Left lung (tissue), 4 donors: ENCODE measurements at regions not wholly inside any gene's neighbourhood (a gene's known extent, or its start where the extent isn't known, plus 50 kb on each side); places are given as distances from the start of the nearest gene placed in this dataset.

Source experiments
- ATAC-seq: fragments of 200-7000 bp; cut with Tn5 transposase; one replicate; pipeline ENCODE4 v1.9.1; 2020; ENCODE audit warnings: moderate library complexity
- DNase-seq, 4 donors: peaks; one replicate each; pipeline ENCODE4 v3.0.0-alpha.2; 2013 to 2020
- H3K27ac ChIP-seq, 2 donors: fragments of 200-600 bp; sonication (generic) in 1 of 2; one replicate each; pipeline versions ENCODE4 v1.5.0 to v1.8.0; 2020 to 2021
- H3K27me3 ChIP-seq, 2 donors: fragments of 200-600 bp; sonication (generic) in 1 of 2; one replicate each; pipeline versions ENCODE4 v1.5.0 to v1.8.0; 2020 to 2021
- H3K36me3 ChIP-seq, 2 donors: fragments of 200-600 bp; sonication (generic) in 1 of 2; one replicate each; pipeline versions ENCODE4 v1.5.0 to v1.8.0; 2020 to 2021
- H3K4me1 ChIP-seq, 2 donors: fragments of 200-600 bp; one replicate each; pipeline ENCODE4 v1.8.0; 2021
- H3K4me3 ChIP-seq, 2 donors: fragments of 200-600 bp; sonication (generic) in 1 of 2; one replicate each; pipeline versions ENCODE4 v1.5.0 to v1.8.0; 2020 to 2021; ENCODE audit warnings: mild to moderate bottlenecking in 1 of 2
- H3K9me3 ChIP-seq, 2 donors: fragments of 200-600 bp; sonication (generic) in 1 of 2; one replicate each; pipeline versions ENCODE4 v1.5.0 to v1.8.0; 2020 to 2021
- intact Hi-C, 2 donors: fragments of 100-400 bp; cut with DNase I; formaldehyde crosslinking; loops; one replicate each; pipeline versions ENCODE4 v1.11.2 to v1.14.2; 2022
- TF ChIP-seq, protein P1 (sequence below), 2 donors: fragments of 200-600 bp; sonication (generic) in 1 of 2; IDR thresholded peaks; one replicate each; pipeline versions ENCODE4 v1.5.0 to v1.8.0; 2021; ENCODE audit warnings: antibody characterized with exemption in 2 of 2
- donor health status: DM: no; HTN: yes; CAD: no.
- donor health status: DM: no; HTN: no; CAD: no.

DNA sequence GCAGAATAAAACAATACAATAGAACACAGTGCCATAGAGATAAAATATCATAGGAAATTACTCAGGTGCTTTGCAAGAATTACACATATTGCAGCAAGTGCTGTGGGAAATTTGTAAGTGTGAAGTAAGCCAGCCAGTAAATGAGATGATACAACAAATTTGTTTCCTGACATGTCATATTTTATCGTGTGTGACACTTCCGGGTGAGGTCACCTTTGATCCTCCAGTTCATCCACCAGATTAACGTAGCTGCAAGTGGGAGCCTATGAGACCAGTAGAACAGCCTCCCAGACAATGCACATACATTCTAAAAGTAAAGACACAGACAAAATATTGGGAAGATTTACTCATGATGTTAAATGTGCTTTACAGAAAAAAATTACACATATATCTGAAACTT lies 72.2 kb downstream of the PRDM9 start:
- no peak overlapping the region for H3K4me3 ChIP-seq
- TF ChIP-seq, protein P1, sequence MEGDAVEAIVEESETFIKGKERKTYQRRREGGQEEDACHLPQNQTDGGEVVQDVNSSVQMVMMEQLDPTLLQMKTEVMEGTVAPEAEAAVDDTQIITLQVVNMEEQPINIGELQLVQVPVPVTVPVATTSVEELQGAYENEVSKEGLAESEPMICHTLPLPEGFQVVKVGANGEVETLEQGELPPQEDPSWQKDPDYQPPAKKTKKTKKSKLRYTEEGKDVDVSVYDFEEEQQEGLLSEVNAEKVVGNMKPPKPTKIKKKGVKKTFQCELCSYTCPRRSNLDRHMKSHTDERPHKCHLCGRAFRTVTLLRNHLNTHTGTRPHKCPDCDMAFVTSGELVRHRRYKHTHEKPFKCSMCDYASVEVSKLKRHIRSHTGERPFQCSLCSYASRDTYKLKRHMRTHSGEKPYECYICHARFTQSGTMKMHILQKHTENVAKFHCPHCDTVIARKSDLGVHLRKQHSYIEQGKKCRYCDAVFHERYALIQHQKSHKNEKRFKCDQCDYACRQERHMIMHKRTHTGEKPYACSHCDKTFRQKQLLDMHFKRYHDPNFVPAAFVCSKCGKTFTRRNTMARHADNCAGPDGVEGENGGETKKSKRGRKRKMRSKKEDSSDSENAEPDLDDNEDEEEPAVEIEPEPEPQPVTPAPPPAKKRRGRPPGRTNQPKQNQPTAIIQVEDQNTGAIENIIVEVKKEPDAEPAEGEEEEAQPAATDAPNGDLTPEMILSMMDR (IDR thresholded peaks at IDR 0.05): no peak
- no peaks in the 10 kb centered on the region for H3K27me3 ChIP-seq
- intact Hi-C loops: no loop called here
- H3K4me1 ChIP-seq: no peaks in the 10 kb centered on the region
- H3K36me3 ChIP-seq: no peaks in the 10 kb centered on the region
- no peak overlapping the region for H3K27ac ChIP-seq
- H3K9me3 ChIP-seq: no peaks in the 10 kb centered on the region
- DNase-seq: no peak
- no peak for ATAC-seq

DNA sequence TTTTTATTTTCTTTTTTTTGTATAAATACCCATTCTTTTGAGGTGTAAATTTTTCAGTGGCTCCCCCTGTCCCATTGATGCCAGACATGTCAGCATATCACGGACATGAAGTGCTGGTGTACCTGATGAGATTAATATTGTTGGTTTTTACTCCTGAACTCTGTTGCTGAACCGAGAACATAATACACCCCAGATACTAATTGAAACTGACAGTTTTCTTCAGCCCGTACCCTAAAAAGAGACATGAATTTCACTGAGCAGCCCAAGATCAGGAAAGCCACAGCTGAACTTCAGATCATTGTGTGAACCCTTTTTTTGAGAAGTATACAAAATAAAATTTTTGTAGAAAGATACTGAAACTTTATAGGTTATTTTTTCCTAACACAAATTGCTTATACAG lies 75.7 kb downstream of the PRDM9 start:
- no peak overlapping the region for H3K4me3 ChIP-seq
- intact Hi-C loops: no loop called here
- ATAC-seq: no peak
- H3K4me1 ChIP-seq: no peaks in the 10 kb centered on the region
- TF ChIP-seq, protein P1 (IDR thresholded peaks at IDR 0.05): no peak
- H3K9me3 ChIP-seq: no peaks in the 10 kb centered on the region
- DNase-seq: no peak
- no peaks in the 10 kb centered on the region for H3K36me3 ChIP-seq
- H3K27ac ChIP-seq: no peak overlapping the region
- H3K27me3 ChIP-seq: no peaks in the 10 kb centered on the region

DNA sequence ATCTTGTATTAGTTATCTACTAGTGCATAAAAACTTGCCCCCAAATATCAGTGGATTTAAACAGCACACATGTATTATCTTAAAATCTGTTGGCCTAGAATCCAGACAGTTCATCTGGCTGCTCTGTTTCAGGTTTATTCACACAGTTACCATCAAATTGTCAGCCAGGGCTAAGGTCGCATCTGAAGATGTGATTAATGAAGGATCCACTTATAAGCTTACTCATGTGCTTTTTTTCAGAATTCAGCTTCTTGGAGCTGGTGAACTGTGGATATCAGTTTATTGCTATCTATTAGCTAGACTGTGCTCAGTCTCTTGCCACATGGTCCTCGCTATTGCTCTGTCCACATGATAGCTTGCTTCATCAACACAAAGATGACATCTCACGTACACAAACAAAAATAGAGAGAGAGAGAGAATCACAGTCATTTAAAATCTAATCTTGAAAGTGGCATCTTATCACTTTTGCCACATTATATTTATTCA lies 81.5 kb downstream of the PRDM9 start:
- TF ChIP-seq, protein P1 (IDR thresholded peaks at IDR 0.05): no peak
- Histone ChIP-seq H3K9me3 (no peaks in the 10 kb centered on the region), H3K27ac (no peak overlapping the region), H3K36me3 (no peaks in the 10 kb centered on the region), H3K27me3 (no peaks in the 10 kb centered on the region), H3K4me3 (no peak overlapping the region), H3K4me1 (no peaks in the 10 kb centered on the region)
- ATAC-seq (no peak), DNase-seq (no peak)
- intact Hi-C loops: no loop called here

DNA sequence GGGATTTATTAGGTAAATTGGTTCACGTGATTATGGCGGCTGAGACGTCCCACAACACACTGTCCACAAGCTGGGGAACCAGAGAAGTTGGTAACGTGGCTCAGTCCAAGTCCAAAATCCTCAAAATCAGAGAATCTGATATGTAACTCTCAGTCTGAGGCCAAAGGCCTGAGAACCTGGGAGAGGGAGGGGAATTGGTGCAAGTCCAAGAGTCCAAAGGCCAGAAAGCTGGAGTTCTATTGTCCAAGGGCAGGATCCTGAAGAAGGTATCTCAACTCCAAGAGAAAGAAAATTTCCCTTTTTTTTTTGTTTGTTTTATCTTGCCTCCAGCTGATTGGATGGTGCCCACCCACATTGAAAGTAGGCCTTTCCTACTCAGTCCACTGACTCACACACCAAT lies 83.8 kb downstream of the PRDM9 start:
- Histone ChIP-seq H3K27ac (no peak overlapping the region), H3K36me3 (no peaks in the 10 kb centered on the region), H3K9me3 (no peaks in the 10 kb centered on the region), H3K4me3 (no peak overlapping the region), H3K27me3 (no peaks in the 10 kb centered on the region), H3K4me1 (no peaks in the 10 kb centered on the region)
- DNase-seq (no peak), ATAC-seq (no peak)
- TF ChIP-seq, protein P1 (IDR thresholded peaks at IDR 0.05): no peak
- intact Hi-C loops: no loop called here

DNA sequence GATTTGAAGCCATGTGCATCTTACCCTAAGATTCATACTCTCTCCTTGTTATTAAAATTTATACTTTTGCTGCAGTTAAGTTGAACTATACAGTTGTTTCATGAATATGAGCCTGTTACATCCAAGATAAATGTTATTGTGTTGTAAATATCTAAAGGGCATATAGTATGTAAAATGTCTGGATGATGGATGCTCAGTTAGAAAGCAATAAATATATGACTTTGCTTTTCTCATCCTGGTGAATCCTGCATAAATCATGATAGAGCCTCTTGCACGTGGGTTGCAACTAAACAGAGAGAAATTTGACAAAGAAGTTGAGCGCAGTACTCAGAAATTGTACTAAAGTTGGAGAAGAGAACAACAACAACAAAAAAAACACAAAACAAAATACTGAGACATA lies 99.5 kb downstream of the PRDM9 start:
- Histone ChIP-seq H3K27me3 (no peaks in the 10 kb centered on the region), H3K9me3 (no peaks in the 10 kb centered on the region), H3K36me3 (no peaks in the 10 kb centered on the region), H3K27ac (no peak overlapping the region), H3K4me3 (no peak overlapping the region), H3K4me1 (no peaks in the 10 kb centered on the region)
- DNase-seq (no peak), ATAC-seq (no peak)
- TF ChIP-seq, protein P1 (IDR thresholded peaks at IDR 0.05): no peak
- intact Hi-C loops: no loop called here
